ENCODE measurements at regions not wholly inside any gene's neighbourhood (a gene's known extent, or its start where the extent isn't known, plus 50 kb on each side); places are given as distances from the start of the nearest gene placed in this dataset.

DNA sequence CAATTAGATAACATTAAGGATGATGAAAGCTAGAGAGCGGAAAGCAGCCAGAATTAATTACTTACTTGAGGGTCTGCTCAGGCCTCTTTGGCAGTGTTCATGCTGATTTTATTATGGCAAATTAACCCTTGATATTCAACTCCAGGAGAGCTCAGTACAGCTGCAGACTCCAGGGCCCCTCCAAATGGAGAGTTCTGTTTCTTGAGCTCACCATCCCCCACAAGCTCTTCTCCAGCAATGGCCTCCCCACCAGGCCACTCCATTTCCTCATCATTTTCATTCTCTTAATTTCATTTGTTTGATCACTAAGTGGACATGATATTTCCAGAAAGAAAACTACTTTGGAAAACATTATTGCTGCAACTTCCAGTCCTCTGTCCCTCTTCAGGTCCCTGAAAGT is 513.3 kb upstream of the NOX3 start:
- TF ChIP-seq CHD2 (IDR thresholded peaks at IDR 0.05; ENCODE audit: low read length, partially characterized antibody) (no peak), CTCF (IDR thresholded peaks at IDR 0.05) (no peak), POLR2A (IDR thresholded peaks at IDR 0.05; ENCODE audit: low read length) (no peak), NR3C1 (IDR thresholded peaks at IDR 0.05) (no peak)
- TF ChIP-seq, protein P1, sequence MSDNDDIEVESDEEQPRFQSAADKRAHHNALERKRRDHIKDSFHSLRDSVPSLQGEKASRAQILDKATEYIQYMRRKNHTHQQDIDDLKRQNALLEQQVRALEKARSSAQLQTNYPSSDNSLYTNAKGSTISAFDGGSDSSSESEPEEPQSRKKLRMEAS (IDR thresholded peaks at IDR 0.05): no peak
- TF ChIP-seq, protein P2, sequence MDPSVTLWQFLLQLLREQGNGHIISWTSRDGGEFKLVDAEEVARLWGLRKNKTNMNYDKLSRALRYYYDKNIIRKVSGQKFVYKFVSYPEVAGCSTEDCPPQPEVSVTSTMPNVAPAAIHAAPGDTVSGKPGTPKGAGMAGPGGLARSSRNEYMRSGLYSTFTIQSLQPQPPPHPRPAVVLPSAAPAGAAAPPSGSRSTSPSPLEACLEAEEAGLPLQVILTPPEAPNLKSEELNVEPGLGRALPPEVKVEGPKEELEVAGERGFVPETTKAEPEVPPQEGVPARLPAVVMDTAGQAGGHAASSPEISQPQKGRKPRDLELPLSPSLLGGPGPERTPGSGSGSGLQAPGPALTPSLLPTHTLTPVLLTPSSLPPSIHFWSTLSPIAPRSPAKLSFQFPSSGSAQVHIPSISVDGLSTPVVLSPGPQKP (IDR thresholded peaks at IDR 0.05; ENCODE audit: low read depth, low read length): no peak

All from A549 (cell line).